Globus pallidus (tissue), 1 donor: ENCODE measurements at regions not wholly inside any gene's neighbourhood (a gene's known extent, or its start where the extent isn't known, plus 50 kb on each side); places are given as distances from the start of the nearest gene placed in this dataset.

Source experiments
- DNase-seq: peaks from one replicate; pipeline ENCODE4 v3.0.0-alpha.2; 2015; ENCODE audit warnings: low spot score

DNA sequence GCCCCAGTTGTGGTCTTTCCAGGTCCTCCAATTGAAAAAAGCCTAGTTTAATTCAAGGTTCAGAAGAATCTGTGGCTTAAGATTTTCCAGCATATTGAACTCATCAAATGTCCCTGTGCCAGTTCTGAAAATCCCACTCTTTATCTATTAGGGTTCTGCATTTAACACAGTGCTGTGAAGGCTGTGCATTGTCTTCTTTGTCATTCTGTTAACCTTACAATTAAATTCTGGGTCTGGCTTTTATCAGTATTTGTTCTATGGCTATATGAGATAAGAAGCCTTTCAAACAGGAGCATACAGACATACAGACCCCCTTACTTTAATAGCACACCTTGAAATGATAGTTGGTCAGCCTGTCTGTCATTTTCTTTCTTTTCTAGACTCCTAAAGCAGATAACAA, 362.1 kb upstream of the DACH1 start:
- no peak for DNase-seq

DNA sequence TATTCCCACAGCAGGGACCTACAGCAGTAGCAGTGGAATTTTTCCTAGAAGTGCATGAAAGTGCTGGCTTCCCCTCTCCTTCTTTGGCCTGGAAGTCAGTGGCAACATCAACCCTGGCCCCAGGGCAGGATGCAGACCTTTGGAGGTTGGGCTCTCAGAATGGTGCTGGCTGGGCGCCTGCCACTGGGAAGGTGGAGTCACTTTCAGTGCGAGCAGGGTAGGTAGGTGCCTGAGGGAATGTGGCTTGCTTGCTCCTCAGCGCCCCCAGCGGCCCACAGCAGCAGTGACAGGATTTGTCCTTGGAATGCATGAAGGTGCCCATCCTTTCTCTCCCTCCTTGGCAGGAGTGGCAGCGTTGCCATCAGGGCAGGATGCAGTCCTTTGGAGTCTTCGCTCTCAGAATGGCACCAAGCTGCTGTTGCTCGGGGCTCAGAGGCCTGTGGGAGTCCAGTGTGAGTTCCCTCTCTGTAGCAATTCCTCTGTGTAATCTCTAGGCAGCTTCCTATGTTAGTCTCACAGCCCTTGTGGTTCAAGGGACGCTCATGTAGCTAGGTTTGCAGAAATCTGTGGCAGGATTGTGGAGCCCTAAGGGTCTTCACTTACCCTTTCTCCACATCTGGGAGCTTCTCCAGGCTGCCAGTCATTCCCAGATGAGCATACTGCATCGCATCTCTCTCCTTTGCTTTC, 354.4 kb upstream of the DACH1 start:
- no peak for DNase-seq

DNA sequence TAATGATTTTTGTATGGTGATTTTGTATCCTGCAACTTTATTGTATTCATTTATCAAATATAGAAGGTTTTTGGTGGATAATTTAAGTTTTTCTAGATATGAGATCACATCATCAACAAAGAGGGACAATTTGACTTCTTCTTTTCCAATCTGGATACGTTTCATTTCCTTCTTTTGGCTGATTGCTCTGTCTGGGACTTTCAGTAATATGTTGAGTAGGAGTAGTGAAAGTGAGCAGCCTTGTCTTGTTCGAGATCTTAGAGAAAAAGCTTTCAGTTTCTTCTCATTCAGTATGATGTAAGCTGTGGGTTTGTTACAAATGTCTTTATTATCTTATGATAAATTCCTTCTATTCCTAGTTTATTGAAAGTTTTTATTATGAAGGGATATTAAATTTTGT, 352.0 kb upstream of the DACH1 start:
- DNase-seq = peak; percentile 19

DNA sequence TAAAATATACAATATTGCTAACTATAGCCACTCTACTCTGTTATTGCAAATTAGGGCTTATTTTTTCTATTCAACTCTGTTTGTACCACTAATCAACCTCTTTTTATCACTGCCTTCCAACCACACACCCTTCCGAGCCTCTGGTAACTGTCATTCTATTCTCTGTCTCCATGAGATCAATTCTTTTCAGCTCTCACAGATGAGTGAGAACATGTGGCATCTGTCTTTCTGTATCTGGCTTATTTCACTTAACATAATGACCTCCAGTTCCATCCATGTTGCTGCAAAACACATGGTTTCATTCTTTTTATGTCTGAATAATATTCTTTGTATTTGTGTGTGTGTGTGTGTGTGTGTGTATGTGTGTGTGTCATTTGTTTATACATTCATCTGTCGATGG, 350.1 kb upstream of the DACH1 start:
- no peak for DNase-seq

DNA sequence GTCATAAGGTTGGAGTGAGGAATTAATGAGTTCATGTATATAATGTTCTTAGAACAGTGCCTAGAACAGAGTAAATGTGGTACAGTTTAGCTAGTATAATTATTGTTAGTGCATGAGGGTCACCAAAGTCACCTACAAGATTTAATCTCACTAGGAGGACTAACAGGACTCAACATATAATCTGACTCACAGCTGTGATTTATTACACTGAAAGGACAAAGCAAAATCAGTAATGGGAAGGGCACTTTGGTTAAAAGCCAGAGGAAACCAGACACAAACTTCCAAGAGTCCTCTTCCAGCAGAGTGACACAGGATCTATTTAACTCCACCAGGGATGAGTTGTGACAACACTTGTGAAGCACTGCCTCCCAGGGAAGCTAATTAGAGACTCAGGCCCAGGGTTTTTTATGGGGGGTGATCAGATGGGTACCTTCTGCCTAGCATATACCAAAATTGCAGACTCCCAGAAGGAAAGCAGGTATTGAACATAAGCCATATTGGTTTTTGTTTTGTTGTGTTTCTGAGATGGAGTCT, 341.2 kb upstream of the DACH1 start:
- no peak for DNase-seq

DNA sequence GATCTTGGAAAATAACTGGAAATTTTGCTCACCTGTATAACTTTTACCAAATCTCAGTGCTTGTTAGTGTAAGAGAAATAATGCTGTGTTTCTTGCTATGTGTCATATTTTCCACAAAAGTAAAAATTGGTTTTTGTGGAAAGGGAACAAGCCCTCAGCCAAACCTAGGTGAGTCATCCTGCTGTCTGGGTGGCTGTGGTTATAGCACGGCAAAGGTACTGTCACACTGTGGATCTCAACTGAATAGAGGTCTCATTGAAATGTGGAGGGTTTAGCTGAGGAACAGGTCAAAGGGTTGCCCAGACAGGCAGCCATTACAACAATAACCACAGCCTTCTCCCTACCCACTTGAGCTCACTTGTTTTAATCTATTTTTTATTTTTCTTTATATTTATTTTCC, 338.8 kb upstream of the DACH1 start:
- DNase-seq = no peak

DNA sequence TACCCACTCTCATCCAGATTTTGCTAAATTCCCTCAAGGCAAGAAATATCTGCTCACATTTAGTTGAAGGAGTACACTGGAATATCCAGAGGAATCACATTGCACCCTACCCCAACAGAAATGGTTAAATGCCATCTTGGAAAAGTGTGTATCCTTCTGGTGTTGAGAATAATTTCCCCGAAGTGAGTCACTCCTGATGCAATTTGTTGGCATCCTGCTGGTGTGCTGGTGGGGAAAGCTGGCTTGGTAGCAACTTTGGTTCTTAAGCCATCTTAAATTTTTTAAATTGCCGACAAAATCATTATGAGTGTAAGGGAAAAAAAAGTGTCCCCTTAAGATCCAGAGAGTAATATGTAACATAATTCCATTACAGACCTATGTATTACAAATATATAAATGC, 337.3 kb upstream of the DACH1 start:
- DNase-seq = no peak

DNA sequence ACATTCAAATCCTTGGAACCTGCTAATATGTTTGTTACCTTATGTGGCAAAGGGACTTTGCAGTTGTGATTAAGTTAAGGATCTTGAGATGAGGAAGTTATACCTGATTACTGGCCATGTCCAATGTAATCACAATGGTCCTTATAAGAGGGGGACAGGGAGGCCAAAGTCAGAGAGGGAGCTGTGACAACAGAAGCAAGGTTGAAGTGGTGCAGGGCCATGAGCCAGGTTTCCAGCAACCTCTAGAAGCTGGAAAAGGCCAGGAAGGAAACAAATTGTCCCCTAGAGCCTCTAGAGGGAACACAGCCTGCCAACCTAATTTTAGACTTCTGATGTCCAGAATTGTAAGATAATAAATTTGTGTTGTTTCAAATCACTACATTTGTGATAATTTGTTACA, 334.7 kb upstream of the DACH1 start:
- DNase-seq = no peak

DNA sequence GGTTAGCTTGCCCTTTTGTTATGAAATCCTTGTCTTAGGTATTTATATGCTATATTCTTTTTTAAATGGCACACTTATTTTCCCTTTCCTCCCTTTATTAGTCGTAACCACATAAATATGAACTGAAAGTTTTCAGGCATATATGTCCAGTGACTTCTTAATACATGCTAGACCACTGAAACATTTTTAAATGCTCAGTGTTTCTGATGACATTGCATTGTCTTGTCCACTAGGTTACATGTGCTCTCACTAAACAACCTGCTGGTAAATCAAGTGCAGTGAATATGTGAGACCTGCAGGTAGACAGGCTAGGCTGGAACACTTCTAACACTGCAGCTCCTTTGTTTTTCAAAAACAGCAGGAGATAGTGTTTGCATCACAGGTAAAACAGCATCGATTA, 332.6 kb upstream of the DACH1 start:
- no peak for DNase-seq

DNA sequence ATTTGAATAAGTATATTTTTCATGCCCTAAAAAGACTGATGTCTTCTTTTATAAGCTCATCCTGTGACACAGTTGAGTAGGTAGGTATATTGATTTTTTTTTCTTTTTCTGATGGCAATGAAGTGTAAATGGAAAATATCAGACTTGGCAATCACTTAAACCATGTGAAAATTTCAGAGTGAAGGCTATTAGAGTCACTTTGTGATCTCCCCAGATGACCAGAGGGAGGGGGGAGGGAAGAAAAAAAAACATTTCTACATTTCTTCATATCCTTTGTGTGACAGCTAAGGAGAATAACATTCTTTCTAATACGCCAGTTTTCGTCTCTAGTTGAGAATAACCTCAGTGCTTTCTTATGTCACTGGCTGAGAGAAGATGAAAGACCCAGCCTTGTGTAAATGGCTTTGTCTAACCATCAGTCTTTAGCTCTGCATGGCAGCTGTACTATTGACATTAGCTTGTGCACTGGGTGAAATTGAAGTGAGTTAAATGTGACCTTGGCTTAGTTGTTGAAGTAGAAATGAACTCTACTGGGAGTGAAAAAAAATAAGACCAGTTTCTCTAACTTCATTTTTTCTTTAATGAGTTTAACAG, 332.1 kb upstream of the DACH1 start:
- DNase-seq = no peak

DNA sequence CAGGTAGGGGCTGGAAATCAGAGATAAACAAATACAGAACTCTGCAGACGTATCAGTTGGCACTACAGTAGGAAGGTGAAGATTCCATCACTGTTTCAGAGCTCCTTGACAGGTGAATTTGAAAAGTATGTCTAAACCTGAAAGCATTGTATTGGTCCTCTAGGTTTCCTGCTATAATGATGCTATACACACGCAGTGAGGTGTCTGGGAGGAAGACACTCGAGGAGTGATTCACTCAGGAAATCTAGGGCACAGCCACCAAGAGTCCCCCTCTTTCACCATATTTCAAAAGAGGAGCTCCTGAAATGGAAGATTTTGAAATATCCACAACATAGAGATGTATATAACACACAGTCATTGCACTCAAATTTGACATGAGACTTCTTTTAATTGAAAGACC, 331.0 kb upstream of the DACH1 start:
- DNase-seq = no peak

DNA sequence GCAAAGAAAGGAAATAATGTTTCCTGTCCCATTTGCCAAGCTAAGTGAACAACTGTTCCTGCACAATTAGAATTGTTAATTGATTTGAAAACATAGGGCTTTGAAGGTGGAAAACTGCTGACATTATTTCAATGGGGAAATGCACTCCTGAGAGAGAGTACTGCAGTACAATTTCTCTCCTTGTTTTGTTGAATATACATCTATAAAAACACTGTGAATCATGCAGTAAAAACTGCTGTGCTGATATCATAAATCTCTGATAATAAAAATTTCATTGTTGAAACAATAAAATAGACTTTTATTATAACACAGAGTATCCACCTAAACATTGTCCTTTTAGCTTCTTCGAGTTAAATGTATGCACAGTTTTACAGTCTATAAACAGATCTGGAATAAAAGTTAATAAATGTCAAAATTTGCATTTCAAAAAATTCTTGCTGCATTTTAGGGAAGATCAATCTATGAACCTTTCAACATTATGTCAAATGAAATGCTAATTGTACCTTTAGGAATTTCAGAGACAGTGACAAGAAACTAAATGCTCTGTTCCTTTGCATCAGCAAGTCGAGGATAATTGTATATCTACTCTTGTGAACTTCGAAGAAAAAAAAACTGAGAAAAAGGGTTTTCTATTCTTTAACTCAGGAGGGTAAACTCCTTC, 328.2 kb upstream of the DACH1 start:
- no peak for DNase-seq

DNA sequence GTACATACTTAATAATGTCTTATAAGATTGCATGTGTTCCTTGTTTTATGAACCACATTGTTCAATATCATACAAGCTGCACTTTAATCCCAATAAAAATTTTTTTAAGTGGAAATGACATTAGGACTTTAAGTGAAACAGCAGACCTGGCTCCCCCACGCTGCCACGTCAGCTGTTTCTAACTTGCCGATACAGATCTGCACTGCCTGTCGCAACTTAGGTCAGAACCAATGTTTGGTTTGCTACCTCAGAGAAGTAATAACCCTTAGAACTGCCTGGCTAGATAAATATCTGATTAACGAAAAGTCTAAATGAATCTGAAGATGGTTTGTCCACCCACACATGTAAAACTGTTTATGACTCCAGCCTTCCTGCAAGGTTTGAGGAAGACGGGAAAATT, 327.5 kb upstream of the DACH1 start:
- no peak for DNase-seq

DNA sequence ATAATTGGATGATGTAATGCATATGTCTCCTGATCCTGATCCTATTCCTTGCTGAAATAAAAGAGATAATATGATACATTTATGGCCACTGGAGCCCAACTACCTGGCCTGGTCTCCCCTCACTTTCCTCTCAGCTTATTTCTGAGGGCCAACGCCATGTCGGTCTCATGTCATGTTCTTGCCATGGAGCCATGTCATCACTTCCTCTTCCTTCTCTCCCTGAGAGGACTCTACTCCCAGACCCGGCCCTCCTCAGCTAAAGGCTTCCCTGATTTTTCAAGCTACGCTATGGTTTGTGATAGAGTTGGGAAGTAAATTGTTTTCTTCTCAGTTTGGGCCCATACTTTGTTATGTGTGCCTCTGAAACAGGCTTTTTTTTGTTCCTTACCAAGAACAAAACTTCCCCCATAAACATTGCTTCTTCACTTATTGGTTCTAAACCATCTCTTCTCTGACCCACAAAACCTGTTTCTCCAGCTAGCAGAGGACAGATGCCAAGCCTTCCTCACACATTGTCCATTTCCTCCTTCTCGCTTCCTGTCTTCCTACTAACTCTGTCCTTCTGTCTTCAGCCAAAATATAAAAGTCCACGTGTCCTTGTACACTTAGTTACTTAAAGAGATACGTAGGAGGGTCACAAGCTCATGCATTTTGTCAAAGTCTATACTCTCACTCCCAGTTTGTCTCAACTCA, 319.9 kb upstream of the DACH1 start:
- no peak for DNase-seq

DNA sequence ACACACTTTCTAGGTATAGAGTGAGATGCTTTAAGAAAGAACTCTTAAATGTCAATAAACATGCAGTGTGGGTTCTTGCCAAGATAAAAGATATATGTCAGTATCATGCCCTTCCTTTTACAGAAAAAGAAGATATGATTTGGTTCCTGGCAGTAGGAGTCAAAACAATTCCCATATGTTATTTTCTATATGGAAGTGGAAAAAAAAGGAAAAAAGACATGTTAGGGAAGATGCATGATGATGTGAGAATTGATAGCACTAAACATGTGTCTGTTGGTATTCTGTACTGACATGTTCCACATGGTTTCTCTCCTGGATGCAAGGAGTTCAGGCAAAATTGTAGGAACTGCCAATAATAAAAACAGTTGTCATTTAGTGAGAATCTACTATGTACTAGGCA, 318.8 kb upstream of the DACH1 start:
- no peak for DNase-seq

DNA sequence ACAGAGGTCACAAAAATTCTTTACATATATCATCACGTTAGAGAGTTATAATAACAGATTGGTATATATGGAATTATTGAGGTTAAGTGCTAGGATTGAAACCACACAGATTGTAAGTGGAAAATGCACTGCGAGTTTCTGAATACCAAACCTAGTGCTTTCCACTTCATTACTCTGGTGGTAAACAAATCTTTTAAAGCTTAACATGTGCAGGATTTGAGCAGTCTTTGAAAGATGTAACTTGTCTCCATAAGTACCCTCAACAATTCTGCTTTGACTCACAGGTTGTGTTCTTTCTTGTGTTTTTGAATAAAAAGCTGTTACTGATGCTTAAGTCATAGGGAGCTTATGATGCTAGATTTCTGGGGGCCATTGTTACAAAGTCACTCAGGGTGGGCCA, 314.7 kb upstream of the DACH1 start:
- DNase-seq = no peak

DNA sequence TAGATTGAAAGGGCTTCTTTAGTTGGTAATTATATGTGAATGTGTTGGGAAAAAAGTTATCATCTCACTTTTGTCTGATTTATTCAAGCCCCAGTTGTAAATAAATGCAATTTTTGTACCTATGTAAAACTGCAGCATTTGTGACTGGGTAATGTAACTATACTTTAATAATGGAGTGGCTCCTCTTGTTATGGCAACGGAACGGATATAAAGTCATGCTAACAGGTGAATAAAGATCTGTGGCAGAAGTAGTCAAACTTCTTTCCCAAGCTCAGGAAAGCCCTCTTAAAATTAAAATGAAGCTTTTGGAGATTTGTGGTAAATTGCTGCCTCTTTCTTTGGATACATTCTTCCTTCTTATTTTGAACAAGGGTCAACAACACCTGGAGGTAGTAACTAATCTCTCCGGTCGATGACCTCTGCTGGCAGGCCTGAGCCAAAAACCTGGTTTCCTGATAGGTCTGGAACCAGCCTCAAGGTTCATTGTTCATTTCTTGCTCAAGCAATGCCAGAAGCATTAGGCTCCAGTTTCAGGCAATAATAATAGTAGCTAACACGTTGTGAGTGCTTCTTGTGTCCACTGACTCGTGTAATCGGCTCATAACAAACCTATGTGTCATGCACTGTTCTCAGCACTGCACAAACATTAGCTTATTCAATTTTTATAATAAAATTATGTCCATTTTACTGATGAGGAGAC, 313.4 kb upstream of the DACH1 start:
- DNase-seq = no peak

DNA sequence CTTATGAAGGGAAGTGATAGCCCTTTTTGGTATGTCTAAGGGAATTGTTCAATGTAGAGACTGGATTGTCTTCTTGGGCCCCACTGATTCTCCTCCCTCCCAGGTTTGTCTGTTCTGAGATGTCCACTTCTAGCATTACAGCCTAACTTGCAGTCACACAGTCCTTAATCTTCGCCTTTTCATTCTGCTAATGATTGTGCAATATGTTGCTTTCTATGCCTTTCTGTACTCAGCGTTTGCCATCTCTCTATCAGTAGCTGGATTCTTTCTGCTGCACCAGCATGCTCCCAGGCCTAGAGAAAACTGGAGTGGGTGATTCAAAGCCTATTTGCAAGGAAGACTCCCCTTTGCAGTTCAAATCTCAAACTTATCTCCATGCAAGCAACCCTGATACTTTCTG, 307.5 kb upstream of the DACH1 start:
- no peak for DNase-seq

DNA sequence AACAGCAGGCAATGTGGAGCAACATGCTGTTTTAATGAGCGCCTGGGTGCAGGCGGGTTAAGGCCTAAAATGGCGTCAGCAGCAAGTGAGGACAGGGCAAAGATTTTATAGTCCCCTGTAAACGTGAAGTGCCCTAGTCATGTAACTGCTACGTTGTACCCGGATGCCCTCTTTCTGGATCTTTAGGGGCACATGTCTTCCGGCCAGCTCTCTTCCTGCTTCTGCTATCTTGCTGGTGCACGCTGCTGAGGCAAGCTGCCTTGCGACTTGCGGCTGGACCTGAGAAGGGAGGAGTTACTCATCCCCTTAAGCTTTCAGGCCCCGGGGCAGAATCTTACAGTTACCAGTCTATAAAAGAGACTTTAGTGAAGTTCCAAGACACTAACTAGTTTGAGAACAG, 303.6 kb upstream of the DACH1 start:
- DNase-seq = no peak

DNA sequence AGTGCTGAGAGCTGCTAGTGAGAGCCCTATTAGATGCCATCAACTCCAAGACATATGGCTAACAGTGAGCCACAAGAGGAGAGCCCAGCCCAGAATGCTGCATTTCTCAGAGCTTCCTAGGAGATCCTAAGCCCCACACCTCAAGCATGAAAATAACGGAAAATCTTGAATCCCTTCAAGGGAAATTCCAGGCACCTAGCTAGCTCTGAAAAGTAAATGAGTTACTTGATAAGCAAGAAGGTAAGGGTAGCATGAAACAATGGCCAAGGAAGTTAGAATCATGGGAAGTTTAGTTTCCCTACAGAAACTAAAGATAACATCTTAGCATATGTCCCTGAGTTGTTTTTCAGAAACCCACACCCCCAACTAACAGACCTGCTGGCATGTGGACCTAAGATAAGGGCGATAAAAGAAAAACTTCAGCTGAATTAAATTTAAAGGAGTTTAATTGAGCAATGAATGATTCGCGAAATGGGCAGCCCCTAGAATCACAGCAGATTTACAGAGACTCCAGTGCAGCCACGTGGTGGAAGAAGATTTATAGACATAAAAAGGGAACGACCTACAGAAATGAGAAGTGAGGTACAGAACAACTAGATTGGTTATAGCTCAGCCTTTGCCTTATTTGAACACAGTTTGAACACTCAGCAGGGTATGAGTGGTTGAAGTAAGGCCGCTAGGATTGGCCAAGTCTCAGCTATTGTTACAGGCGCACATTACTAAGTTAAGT, 301.3 kb upstream of the DACH1 start:
- DNase-seq = no peak

DNA sequence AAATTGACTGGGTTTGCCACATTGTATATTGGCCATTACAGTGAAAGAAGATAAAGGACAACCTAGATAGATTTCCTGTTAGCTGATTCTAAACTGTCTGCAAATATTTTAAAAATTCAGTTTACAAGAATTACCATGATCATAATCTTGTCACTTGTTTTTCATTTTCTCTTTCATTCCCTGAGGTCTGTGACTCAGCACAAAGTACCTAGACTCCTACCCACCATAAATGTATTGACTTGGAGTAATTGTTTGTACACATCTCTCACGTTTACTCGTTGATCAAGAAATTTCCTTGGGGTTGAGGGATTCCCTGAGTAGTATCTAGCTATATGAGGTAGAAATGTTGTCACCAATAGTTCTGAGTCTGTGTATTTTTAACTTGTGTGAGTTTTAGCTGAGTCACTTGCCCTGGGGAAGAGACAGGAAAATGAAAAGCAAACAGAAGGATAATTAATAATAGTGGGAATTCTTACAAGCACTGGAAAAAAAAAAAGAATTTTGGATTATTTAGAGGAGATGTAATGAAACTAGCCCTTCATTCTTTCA, 299.2 kb upstream of the DACH1 start:
- DNase-seq = no peak
